ENCODE measurements at regions not wholly inside any gene's neighbourhood (a gene's known extent, or its start where the extent isn't known, plus 50 kb on each side); places are given as distances from the start of the nearest gene placed in this dataset.

DNA sequence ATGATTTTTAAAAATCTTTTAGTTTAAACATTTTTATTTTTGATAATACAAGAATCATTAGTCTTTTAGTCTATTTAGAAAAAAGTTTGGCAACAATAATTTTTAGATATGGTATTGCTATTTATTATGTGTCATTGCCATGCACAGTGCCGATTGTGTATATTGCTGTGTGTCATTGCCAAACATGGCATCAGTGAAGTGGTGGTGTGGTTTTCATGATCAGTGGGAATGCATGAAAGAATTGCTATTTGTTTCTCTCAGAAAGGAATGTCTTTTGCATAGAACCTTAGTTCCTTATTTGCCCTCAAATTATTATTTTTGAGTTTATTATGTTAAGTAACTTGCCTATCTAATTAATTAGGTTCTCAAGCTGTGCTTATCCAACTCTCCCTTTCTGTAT, 397.5 kb upstream of the PDE3A start:
- Histone ChIP-seq H3K4me1 (no peaks in the 10 kb centered on the region), H3K27me3 (no peaks in the 10 kb centered on the region), H3K27ac (no peak overlapping the region), H3K9me3 (no peaks in the 10 kb centered on the region), H3K4me3 (no peak overlapping the region), H3K36me3 (no peaks in the 10 kb centered on the region)
- TF ChIP-seq CTCF (IDR thresholded peaks at IDR 0.05) (no peak), POLR2A (IDR thresholded peaks at IDR 0.05) (no peak)
- no peak for DNase-seq

DNA sequence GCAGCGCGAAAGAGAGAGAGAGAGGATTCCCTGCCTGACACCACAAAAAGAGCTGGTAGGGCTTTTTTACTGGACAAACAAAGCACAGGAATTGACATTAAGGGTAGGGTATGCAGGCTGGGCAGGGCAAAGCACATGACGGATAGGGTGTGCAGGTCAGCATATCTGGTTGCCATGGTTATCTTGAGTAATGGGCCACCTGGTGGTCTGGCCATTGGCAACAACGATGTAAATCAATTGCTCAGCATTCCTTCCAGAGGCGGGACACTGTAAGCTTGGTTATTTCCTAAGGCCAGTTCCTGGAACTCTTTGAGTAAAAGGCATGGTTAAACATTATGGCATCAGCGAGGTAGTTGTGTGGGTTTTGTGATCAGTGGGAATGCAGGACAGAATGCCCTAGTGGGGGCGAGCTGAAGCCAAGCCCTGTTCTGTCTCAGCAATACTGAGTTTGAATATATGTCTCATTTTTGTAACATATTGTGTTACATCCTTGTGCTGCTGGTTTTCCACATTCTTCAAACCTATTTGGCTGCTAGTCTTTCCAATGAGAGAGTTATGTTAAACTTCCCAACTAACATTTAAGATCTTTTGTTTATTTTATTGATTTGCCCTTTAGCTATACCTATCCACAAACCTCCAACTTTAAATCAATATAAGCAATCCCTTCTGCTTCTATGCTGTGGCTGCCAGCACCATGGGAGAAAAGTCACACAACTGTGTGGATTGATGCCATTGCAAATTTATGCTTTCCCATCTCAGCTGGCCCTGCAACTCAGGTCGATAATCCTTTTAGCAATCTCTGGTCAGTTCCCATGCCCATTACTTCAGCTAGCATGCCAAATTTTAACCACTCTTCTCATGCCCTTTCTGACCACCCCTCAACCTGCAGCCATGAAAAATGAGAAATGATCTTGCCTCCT, 396.7 kb upstream of the PDE3A start:
- no peak for DNase-seq
- no peak overlapping the region for H3K27ac ChIP-seq
- TF ChIP-seq CTCF (IDR thresholded peaks at IDR 0.05) (no peak), POLR2A (IDR thresholded peaks at IDR 0.05) (no peak)

DNA sequence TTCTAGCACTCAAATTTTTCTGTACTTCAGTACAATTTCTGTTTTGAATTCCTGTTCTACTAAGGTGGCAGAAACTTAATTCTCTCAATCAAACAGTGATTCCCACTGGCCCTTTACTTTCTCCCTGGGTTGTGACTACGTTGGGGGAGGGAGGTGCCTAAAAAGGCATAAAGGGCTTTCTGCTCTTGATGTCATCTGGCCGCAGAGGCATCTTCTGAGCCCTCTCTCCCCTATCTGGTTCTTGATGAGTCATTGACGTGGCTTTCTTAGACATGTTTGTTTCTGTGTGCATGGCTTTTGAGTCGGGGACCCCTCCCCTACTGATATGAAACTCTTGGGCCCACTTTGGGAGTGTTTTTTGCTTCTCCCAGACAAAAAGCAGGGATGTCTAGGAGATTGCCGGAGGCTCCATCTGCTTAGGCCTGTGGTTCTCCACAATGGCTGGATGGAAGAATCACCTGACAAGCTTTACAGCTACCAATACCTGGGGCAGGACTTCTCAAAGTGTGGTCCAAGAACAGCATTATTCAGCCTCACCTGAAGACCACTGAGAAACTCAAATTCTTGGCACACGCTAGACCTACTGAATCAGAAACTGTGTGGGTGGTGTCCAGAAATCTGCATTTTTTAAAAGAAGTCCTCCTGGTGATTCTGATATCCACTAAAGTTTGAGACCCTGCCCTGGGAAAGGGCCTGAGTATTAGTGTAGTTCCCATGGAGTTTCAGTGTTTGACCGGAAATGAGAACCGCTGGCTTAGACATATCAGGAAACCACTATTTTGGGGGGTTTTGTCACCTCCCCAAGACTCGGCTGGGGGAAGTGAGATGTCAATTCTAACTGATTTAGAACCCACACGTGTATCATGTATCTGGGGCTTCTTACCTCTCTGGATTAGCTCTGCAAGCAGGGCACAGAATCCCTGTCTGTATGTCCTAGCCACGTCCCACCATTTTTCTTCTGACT, 395.7 kb upstream of the PDE3A start:
- Histone ChIP-seq H3K4me3 (no peak overlapping the region), H3K4me1 (no peaks in the 10 kb centered on the region), H3K36me3 (no peaks in the 10 kb centered on the region), H3K27ac (no peak overlapping the region), H3K9me3 (no peaks in the 10 kb centered on the region), H3K27me3 (no peaks in the 10 kb centered on the region)
- no peak for TF ChIP-seq POLR2A (IDR thresholded peaks at IDR 0.05)
- no peak for TF ChIP-seq CTCF (IDR thresholded peaks at IDR 0.05)
- no peak for DNase-seq

More for the DNA sequence above, 396.7 kb upstream of the PDE3A start:
- Histone ChIP-seq H3K4me1 (no peaks in the 10 kb centered on the region), H3K27me3 (no peaks in the 10 kb centered on the region), H3K9me3 (no peaks in the 10 kb centered on the region), H3K4me3 (no peak overlapping the region), H3K36me3 (no peaks in the 10 kb centered on the region)

DNA sequence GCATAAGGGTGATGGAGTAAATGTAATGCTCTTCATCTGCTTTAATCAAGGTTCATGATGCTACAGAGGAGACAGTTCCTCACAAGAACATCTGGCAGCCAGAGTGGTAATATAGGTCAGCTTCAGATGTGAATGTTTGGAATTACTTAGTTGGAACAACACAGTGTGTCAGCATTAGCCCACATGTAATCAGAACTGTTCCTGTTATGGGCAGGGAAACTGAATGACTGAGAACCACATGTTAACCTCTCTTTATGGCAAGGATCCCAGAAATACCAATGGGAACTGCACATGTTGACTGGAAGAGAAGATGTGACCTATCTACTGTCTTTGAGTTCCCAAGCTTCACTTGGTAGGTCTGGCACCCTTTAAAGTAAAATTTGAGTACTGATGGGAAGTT, 390.1 kb upstream of the PDE3A start:
- Histone ChIP-seq H3K4me1 (no peaks in the 10 kb centered on the region), H3K4me3 (no peak overlapping the region), H3K27ac (no peak overlapping the region), H3K9me3 (no peaks in the 10 kb centered on the region), H3K27me3 (no peaks in the 10 kb centered on the region), H3K36me3 (no peaks in the 10 kb centered on the region)
- TF ChIP-seq CTCF (IDR thresholded peaks at IDR 0.05): no peak
- no peak for DNase-seq

DNA sequence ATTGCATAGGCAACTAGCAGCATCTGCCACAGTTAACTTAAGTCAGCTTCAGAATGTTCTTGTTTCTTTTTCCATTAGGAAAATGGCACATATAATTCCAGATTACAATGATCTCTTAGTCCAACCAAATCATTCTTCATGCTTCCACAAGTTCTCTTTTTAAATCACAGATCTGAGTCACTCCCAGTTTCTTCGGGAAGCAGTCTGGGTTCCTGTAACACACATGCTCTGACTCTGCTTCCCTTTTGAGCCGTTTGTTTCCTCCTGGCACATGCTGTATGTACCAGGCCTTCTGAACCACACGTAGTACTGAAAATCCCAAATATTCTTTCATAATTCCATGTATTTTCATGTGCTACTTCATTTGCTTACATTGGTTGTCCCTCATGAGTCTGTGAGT, 388.8 kb upstream of the PDE3A start:
- no peaks in the 10 kb centered on the region for H3K9me3 ChIP-seq
- H3K36me3 ChIP-seq: no peaks in the 10 kb centered on the region
- no peak for TF ChIP-seq POLR2A (IDR thresholded peaks at IDR 0.05)
- TF ChIP-seq CTCF (IDR thresholded peaks at IDR 0.05): no peak
- no peaks in the 10 kb centered on the region for H3K4me1 ChIP-seq
- H3K27me3 ChIP-seq: no peaks in the 10 kb centered on the region
- H3K27ac ChIP-seq: no peak overlapping the region
- DNase-seq: no peak
- H3K4me3 ChIP-seq: no peak overlapping the region

All from Peyer's patch (tissue), 4 donors.